Progenitor cell of endocrine pancreas (in vitro differentiated cells): ENCODE measurements at regions not wholly inside any gene's neighbourhood (a gene's known extent, or its start where the extent isn't known, plus 50 kb on each side); places are given as distances from the start of the nearest gene placed in this dataset.

Experiments
- DNase-seq: peaks from one replicate; pipeline ENCODE4 v3.0.0; 2021; ENCODE audit warnings: low spot score; ENCODE audit not compliant: unreplicated experiment
- H3K27ac Mint-ChIP-seq: 2 replicates; pipeline ENCODE4 v1.8.0; 2021; ENCODE audit warnings: mild to moderate bottlenecking, moderate library complexity, mixed read lengths
- H3K27me3 Mint-ChIP-seq: 2 replicates; pipeline ENCODE4 v1.8.0; 2021; ENCODE audit warnings: mixed read lengths
- H3K36me3 Mint-ChIP-seq: 2 replicates; pipeline ENCODE4 v1.8.0; 2022; ENCODE audit warnings: mixed read lengths; ENCODE audit not compliant: insufficient read depth
- H3K4me1 Mint-ChIP-seq: 2 replicates; pipeline ENCODE4 v1.8.0; 2021; ENCODE audit warnings: low read depth, mixed read lengths
- H3K4me3 Mint-ChIP-seq: 2 replicates; pipeline ENCODE4 v1.8.0; 2021; ENCODE audit warnings: low read depth, mild to moderate bottlenecking, moderate library complexity, mixed read lengths
- H3K9me3 Mint-ChIP-seq: 2 replicates; pipeline ENCODE4 v1.8.0; 2021; ENCODE audit warnings: low read depth, mixed read lengths
- CTCF ChIP-seq: fragments of 200-600 bp; sonication (generic); IDR thresholded peaks from one replicate; pipeline ENCODE4 v1.5.0; 2021; ENCODE audit warnings: antibody characterized with exemption, mild to moderate bottlenecking; ENCODE audit not compliant: unreplicated experiment

DNA sequence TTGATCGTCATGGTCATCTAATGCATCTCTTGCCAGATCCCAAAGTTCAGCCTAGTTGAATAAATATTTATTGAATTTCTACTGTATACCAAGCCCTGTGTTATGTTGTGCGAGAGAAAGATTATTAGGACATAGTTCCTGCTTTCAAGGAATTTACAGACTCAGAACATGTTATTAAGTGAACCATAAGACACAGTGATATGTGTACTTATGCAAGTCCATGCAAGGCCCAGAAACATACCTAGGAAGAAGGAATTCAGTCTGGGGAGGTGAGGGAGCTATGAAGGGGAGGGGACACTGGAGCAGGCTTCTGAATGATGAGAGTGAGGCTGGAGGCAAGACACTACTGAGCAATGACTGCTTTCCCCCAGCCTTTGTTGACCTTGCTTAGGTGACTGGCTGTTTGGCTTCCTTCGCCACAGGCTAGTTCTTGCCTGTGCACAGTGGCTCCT is 81.4 kb downstream of the ACAA2 start:
- no peak for DNase-seq
- no peak for TF ChIP-seq CTCF
- Mint-ChIP-seq H3K9me3 (no peaks in the 10 kb centered on the region), H3K27me3 (peaks cover 7% of the 10 kb centered on the region), H3K27ac (peak overlapping the region; percentile 19), H3K4me3 (no peak overlapping the region), H3K36me3 (no peaks in the 10 kb centered on the region), H3K4me1 (peaks cover 28% of the 10 kb centered on the region)

GRCh38 chr18:49731421-49731841 is 81.9 kb downstream of the ACAA2 start:
- DNase-seq, result no peak
- H3K9me3 Mint-ChIP-seq, result no peaks in the 10 kb centered on the region
- TF ChIP-seq CTCF, result no peak
- peaks cover 27% of the 10 kb centered on the region for H3K4me1 Mint-ChIP-seq
- no peaks in the 10 kb centered on the region for H3K36me3 Mint-ChIP-seq
- peak overlapping the region; percentile 69 for H3K27ac Mint-ChIP-seq
- peaks cover 7% of the 10 kb centered on the region for H3K27me3 Mint-ChIP-seq
- no peak overlapping the region for H3K4me3 Mint-ChIP-seq

- Mint-ChIP-seq H3K4me1 (peaks cover 31% of the 10 kb centered on the region), H3K9me3 (no peaks in the 10 kb centered on the region), H3K27me3 (peaks cover 7% of the 10 kb centered on the region), H3K27ac (peak overlapping the region; percentile 69), H3K4me3 (no peak overlapping the region), H3K36me3 (no peaks in the 10 kb centered on the region)
- TF ChIP-seq CTCF, result no peak
- no peak for DNase-seq
These were observed 82.4 kb downstream of the ACAA2 start for GRCh38 chr18:49730951-49731391.

DNA sequence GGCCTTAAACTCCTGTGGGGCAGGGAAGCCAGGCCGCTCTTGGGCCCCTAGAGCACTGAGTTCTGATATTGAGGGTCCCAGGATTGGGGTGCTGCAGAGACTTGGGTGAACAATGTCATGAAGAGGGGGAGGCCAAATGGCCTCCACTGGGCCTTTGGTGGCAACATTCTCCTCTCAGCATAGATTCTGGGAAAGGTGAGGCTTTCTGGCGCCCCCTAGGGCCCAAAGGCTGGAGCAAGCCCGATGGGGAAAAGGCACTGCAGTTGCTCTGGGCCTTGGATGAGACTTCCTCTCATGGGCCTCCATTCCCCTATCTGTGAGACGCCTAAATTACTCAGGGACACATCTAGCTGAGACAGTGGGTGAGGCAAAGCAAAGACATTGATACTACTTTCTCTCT is 84.8 kb downstream of the ACAA2 start:
- H3K4me3 Mint-ChIP-seq, result no peak overlapping the region
- TF ChIP-seq CTCF, result peak; percentile 51
- no peaks in the 10 kb centered on the region for H3K9me3 Mint-ChIP-seq
- H3K27ac Mint-ChIP-seq, result no peak overlapping the region
- DNase-seq, result no peak
- no peaks in the 10 kb centered on the region for H3K27me3 Mint-ChIP-seq
- no peaks in the 10 kb centered on the region for H3K36me3 Mint-ChIP-seq
- peaks cover 42% of the 10 kb centered on the region for H3K4me1 Mint-ChIP-seq

DNA sequence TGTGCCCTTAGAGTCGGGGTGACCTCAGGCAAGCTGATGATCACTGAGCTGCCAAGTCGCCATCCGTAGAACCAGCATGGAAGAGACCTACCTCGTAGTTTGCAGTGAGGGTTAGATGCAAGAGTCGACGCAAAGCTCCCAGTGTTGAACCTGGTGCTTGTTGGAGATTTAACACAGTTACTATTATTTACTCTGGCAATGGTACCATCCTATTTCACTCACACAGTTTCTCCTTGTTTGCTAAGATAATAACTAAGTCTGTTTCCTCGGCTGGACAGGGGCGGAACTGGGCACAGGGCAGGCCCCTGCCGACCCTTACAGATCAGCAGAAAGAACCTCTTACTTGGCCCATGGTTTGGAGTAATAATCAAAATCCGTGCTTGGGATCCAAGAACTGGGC is 85.5 kb downstream of the ACAA2 start:
- peaks cover 46% of the 10 kb centered on the region for H3K4me1 Mint-ChIP-seq
- no peak overlapping the region for H3K27ac Mint-ChIP-seq
- no peak for TF ChIP-seq CTCF
- H3K4me3 Mint-ChIP-seq, result no peak overlapping the region
- H3K36me3 Mint-ChIP-seq, result no peaks in the 10 kb centered on the region
- DNase-seq, result no peak
- H3K27me3 Mint-ChIP-seq, result no peaks in the 10 kb centered on the region
- no peaks in the 10 kb centered on the region for H3K9me3 Mint-ChIP-seq
